ENCODE measurements at regions not wholly inside any gene's neighbourhood (a gene's known extent, or its start where the extent isn't known, plus 50 kb on each side); places are given as distances from the start of the nearest gene placed in this dataset.

DNA sequence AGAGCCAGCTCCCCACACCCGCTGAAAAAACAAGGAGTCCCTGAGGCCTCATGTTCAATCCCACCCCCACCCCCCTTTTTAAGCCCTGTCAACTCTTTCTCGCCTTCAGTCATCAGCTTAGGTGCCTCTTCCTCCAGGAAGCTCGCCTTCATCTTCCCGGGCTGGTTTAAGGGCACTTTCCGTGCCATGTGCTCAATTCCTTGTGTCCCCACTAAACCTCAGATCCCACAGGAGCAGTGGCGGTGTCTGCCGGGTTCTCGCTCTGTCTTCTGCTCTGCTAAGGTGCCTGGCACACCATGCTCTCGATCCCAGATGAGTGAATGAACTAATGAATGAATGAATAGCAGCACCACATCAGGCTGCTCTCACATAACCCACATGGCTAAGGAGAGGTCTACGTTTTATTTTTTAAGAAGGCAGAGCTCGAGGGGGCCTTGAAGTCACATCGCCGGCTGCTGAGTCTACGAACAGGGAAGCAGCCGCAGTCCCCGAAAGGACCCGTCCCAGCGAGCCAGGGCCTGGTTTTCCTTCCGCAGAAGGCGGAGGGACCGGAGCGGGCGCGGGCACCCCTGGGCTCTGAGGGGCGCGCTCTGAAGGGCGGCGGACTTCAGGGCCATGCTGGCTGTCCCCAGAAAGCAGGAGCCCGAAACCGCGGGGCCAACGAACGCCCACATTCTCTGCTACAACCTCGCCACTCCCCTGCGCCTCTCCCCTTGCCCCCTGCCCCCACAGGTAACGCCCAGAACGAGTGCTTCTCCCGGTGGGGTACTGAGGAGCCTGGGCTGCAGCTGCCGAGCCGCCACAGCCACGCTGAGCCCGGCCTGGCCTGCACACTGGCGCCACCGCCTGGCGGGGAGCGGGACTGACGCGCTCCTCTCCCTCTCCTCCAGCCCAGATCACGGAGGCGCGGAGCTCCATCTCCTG is 73.4 kb upstream of the KCNMA1 start:
- peak; percentile 91 for DNase-seq (ENCODE audit: low spot score)

DNA sequence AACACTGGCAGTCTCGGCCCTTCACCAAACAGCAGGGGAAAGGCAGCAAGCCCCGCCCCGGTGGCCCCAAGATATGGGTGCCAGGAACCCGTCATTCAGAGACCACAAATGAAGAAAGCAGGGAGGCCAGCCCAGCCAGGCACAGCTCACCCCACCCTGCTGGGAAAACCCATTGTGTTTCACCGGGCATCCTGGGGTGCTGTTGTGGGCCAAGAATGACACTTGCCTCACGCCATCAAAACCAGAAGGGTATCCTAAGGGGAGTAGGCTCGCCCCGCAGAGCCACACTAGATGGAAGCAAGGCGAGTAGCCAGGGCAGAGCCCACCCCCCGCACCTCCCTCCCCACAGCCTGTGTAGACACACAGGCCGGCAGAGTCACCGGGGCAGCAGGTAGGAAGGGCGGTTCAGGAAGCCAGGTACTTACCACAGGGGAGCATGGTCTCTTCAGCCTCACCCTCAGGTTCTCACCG is 72.5 kb upstream of the KCNMA1 start:
- no peak for DNase-seq (ENCODE audit: low spot score)

DNA sequence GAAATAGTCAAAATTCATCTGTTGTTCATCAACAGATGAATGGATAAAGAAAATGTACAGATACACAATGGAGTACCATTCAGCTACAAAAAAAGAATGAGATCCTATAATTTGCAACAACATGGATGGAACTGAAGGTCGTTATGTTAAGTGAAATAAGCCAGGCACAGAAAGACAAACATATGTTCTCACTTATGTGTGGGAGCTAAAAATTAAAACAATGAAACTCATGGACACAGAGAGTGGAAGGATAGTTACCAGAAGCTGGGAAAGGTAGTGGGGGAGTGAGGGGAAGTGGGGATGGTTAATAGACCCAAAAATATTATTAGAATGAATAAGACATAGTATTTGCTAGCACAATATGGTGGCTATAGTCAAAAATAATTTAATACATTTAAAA is 70.0 kb upstream of the KCNMA1 start:
- DNase-seq (ENCODE audit: low spot score): no peak

DNA sequence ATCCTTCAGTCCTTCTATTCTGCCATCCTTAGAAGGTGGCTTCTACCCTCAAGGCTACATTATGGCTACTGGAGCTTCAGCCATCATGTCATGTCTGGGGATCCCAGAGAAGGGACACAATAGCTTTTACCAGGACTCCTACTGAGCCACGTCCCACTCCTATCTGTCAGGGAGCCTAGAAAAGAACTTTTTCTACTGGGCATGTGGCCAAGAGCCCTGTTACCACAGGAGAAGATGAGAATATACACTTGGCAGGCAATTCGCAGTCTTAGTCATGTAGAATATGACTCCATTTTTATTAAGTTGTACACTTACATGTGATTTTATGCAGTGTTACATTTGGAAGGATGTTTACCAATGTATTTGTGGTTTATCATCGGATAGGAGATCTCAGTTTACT is 64.6 kb upstream of the KCNMA1 start:
- DNase-seq (ENCODE audit: low spot score): no peak

DNA sequence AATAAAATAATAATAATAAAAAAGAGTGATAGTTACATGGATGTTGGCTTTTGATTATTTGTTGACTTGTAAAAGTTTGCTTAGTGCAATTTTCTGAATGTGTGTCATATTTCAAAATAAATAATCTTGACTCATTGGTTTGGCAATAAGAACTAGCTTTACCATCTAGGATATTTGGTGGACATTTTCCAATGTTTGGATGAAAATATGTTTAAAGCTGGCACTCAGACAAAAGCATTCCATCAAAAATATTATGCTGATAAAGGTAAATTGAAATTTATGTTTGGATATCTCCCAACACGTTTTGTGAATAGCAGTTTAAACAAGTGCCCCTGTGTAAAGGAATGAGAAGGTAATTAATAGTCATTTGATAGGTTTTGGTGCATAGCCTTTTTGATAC is 62.5 kb upstream of the KCNMA1 start:
- DNase-seq (ENCODE audit: low spot score): no peak

DNA sequence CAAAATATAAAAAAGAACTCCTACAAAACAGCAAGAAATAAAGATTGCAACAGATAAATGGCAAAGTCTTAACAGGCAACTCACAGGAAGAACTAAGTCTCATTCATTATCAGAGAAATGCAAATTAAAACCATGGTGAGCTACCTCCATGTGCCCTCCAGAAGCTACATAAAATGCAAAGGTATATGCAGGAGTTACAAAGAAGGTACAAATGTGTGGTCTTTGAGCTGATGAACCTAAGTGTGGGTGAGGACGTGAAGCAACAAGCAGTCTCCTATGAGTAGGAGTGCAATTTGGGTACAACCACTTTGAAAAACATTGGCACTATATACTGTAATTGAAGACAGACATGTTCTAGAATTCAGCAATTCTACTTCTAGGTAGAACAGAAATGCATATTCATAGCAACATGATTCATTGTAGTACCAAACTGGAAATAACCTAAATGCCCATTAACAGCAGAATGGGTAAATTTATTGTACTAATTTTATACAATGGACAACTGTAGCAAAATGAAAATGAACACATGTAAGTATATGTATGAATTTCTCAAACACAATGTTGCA is 61.6 kb upstream of the KCNMA1 start:
- DNase-seq (ENCODE audit: low spot score): no peak

DNA sequence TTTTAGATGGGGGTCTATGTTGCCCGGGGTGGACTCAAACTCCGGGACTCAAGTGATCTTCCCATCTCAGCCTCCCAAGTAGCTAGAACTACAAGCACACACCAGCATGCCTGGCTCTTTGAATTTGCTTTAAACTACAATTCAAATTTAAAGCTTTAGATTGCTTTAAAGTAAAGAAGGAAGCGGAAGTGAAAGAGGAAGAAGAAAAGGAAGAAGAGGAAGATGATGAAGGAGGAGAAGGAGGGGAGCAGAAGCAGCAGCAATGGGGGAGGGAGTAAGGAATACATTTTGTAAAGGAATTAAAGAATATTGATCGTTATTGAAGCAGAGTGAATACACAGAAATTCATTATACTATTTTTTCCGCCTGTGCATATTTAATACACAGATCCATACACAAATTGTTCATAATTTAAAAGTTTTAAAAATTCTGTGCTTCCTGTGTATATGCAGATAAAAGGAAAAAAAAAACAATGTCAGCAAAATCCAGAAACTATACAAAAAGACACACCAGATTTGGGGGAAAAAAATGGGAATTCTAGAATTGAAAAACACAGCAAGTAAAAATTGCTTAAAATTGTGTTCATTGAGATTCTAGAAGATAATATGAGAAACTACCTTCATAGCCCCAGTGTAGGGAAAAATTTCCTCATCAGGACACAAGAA is 60.8 kb upstream of the KCNMA1 start:
- DNase-seq (ENCODE audit: low spot score): no peak

DNA sequence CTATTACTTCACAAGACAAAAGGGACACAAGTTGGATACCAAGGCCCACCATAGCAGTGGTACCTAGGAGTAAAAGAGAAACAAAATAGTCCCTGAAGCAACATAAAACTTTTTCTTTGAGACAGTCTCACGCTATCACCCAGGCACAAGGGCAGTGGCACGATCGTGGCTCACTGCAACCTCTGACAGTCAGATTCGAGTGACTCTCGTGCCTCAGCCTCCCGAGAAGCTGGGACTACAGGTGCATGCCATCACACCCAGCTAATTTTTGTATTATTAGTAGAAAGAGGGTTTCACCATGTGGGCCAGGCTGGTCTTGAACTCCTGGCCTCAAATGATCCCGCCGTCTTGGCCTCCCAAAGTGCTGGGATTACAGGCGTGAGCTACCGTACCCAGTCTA is 59.0 kb upstream of the KCNMA1 start:
- DNase-seq (ENCODE audit: low spot score): no peak

DNA sequence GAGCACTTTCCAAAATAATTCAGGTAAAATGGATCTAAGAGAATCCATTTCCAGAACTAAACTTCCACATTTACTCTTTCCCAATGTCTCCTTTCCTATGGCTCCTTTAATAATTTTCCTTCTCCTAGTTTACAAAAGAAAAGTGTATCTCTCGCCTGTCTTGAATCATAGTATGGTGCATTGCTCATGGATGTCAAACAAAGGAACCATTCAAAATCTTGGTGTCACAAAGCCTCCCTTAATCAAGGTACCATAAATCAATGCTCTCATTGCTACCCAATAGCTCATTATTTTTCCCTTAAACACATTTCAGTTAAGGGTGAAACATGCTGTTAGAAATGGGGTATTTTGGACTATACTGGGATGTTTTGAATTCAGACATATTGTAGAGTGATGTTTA is 57.6 kb upstream of the KCNMA1 start:
- DNase-seq (ENCODE audit: low spot score): no peak

DNA sequence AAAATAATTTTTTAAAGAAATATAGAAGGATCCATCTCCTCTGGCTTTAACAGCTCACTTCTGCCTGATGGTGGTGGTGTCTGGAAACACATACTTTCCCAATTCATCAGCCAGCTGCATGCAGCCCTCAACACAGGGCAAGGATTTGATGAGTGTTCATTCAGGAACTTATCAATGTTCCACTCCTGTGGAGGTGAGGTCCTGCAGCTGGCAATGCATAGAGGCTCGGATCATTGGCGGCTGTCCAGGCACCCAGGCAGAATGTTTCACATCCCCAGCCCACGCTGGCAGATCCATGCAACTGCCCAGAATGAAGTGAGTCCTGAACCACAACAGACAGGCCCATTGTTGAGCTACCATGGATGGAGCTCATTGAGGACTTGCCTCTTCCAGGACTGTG is 55.2 kb upstream of the KCNMA1 start:
- no peak for DNase-seq (ENCODE audit: low spot score)

DNA sequence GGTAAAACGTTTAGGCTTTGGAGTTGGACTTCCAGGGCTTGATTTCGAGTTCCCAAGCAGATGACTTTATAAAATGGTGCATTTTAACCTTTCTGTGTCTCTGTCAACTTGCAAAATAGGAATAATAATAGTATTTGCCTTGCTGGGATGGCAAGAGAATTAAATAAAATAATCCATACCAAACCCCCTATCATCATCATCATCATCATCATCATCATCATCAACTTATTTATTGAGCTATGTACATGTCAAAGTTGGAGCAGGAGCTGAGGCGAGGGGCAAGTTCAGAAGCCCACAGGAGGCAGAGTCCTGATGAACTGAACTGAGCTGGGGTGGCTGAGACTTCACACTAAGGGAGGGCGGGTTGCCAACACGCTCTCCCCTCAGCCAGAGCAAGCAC is 51.7 kb upstream of the KCNMA1 start:
- DNase-seq (ENCODE audit: low spot score): no peak

DNA sequence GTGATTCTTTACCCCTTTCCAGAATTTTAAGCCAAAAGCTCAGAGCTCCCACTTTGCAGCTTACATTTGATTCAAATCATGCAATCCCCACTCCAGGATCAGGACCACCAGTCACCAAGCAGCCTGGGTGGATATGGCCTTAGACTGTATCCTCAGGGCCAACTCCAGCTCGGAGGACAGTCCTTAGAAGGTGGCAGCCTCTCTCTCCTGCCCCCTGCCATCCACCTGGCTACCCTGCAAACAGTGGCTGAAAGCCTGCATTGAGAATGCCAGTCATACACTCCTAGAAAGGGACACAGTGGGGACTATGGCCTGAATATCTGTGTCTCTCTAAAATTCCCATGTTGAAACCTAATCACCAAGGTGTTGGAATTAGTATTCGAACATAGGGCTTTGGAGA is 50.0 kb upstream of the KCNMA1 start:
- no peak for DNase-seq (ENCODE audit: low spot score)

All from ecto neural progenitor cell (in vitro differentiated cells).